ENCODE measurements at regions not wholly inside any gene's neighbourhood (a gene's known extent, or its start where the extent isn't known, plus 50 kb on each side); places are given as distances from the start of the nearest gene placed in this dataset.

GRCh38 chr12:71007781-71008404, 87.4 kb upstream of the PTPRR start:
- TF ChIP-seq MAX (IDR thresholded peaks at IDR 0.05) (no peak), CEBPB (IDR thresholded peaks at IDR 0.05) (no peak), USF1 (IDR thresholded peaks at IDR 0.05) (no peak), TAF1 (IDR thresholded peaks at IDR 0.05; ENCODE audit: low read depth) (no peak), FOXM1 (IDR thresholded peaks at IDR 0.05; ENCODE audit: borderline replicate concordance, low read depth) (no peak), EP300 (IDR thresholded peaks at IDR 0.05; ENCODE audit: borderline replicate concordance) (no peak), CREB1 (IDR thresholded peaks at IDR 0.05; ENCODE audit: low read depth) (no peak), REST (IDR thresholded peaks at IDR 0.05; ENCODE audit: low read depth) (no peak), ZBTB7A (IDR thresholded peaks at IDR 0.05; ENCODE audit: low read depth) (no peak), YY1 (IDR thresholded peaks at IDR 0.05; ENCODE audit: low read depth) (no peak), RAD21 (IDR thresholded peaks at IDR 0.05; ENCODE audit: low read depth) (no peak), TCF12 (IDR thresholded peaks at IDR 0.05; ENCODE audit: low read depth) (no peak), TEAD4 (IDR thresholded peaks at IDR 0.05) (no peak)

Measured in Ishikawa (cell line).